Suprapubic skin (tissue), 3 donors: ENCODE measurements at regions not wholly inside any gene's neighbourhood (a gene's known extent, or its start where the extent isn't known, plus 50 kb on each side); places are given as distances from the start of the nearest gene placed in this dataset.

Experiments
- POLR2A ChIP-seq, 2 donors: fragments of 450-650 bp; IDR thresholded peaks; one replicate each; pipeline ENCODE4 v1.6.1; 2017; ENCODE audit warnings: antibody characterized with exemption in 2 of 2, mild to moderate bottlenecking in 2 of 2, moderate library complexity in 2 of 2
- TF ChIP-seq, protein P1 (sequence below), 2 donors: fragments of 200-600 bp in 1 of 2; fragments of 450-650 bp in 1 of 2; sonication (generic) in 1 of 2; IDR thresholded peaks; one replicate each; pipeline ENCODE4 v1.5.1; 2016 to 2019; ENCODE audit warnings: antibody characterized with exemption in 2 of 2, mild to moderate bottlenecking in 1 of 2, moderate library complexity in 1 of 2

DNA sequence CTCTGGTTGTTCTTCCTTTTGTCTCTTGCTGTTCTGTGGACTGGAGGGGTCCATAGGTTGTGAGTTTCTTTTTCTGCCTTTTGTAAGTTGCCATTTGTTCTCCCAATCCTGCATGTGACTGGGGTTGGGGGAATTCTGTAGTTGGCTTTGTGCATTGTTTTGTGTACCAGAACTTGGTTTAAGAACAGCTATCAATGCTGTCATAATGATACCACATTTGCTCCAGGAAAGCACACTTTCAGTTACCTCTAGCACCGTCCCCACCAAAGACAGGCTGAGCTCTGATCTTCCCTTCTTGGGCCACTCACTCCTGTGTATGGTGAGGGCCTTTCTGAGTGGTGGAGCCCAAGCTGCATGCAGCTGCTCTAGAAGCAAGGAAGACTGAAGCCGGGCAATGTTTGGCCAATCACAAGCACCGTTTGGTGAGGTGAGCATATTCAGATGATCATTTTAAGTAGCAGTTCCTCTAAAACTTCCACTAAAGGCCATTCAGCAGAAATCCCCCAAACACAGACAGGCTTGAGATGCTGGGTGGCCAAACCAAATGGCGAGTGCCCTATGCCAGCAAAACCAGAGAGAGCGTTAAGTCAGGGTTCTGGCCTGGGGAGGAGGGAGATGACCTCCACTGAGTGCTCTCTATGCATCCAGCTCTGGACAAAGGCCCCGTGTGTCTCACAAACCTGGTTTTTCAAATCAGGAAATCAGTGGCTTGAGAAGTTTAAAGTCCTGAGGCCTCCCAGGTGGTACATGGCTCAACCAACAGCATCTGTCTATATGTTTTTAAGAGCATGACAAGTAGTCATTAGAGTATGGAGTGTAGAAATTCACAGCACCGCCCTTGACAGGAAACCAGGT lies 120.7 kb upstream of the SPATA13 start:
- TF ChIP-seq, protein P1, sequence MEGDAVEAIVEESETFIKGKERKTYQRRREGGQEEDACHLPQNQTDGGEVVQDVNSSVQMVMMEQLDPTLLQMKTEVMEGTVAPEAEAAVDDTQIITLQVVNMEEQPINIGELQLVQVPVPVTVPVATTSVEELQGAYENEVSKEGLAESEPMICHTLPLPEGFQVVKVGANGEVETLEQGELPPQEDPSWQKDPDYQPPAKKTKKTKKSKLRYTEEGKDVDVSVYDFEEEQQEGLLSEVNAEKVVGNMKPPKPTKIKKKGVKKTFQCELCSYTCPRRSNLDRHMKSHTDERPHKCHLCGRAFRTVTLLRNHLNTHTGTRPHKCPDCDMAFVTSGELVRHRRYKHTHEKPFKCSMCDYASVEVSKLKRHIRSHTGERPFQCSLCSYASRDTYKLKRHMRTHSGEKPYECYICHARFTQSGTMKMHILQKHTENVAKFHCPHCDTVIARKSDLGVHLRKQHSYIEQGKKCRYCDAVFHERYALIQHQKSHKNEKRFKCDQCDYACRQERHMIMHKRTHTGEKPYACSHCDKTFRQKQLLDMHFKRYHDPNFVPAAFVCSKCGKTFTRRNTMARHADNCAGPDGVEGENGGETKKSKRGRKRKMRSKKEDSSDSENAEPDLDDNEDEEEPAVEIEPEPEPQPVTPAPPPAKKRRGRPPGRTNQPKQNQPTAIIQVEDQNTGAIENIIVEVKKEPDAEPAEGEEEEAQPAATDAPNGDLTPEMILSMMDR (IDR thresholded peaks at IDR 0.05), result no peak
- TF ChIP-seq POLR2A (IDR thresholded peaks at IDR 0.05), result no peak
